Hypothalamus (tissue), 51 donors: ENCODE measurements at regions not wholly inside any gene's neighbourhood (a gene's known extent, or its start where the extent isn't known, plus 50 kb on each side); places are given as distances from the start of the nearest gene placed in this dataset.
"Not testable (repeated sequence)": the region's sequence is repeated elsewhere in the genome, so short reads cannot be mapped to it uniquely, and the experiment has no call there.

Experiments
- DNase-seq, 51 donors: peaks; one replicate each; lab custom pipeline; 2025; lab: John Stamatoyannopoulos, UW

DNA sequence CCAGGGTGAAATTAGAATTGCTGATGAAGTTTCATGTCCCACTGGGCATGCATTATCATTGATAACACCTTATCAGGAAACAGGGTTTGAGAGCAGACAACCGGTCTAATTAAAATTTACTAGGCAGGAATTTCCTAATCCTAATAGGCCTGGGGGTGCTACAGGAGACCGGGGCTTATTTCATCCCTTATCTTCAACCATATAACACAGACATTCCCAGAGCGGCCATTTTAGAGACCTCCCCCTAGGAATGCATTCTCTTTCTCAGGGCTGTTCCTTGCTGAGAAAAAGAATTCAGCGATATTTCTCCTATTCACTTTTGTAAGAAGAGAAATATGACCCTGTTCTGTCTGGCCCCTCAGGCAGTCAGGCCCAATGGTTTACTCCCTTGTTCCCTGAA is 82.8 kb upstream of the PCAT7 start:
- not testable (repeated sequence) for DNase-seq

GRCh38 chr9:94472806-94473360 is 82.0 kb upstream of the PCAT7 start:
- DNase-seq = no peak

GRCh38 chr9:94478755-94479730 is 75.8 kb upstream of the PCAT7 start:
- no peak for DNase-seq

GRCh38 chr9:94479757-94480156 is 75.1 kb upstream of the PCAT7 start:
- no peak for DNase-seq

DNA sequence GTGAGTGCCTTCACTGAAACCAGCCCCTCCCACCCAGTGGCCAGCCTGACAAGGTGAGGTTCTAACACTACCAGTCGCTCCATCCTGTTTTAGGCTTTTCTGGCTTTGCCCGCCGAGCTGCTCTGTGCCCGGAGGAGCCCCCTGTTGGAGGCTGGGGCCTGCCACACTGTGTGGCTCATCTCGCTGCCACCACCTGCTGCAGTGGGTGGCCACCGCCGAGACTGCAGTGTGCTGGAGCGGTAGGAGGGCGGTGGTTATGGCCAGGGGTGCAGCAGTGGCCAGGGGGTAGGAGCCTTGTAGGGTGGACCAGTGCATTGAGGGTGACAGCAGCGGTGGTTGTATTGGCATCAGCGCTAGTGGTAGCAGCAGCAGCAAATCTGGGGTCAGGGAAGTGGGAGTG is 74.7 kb upstream of the PCAT7 start:
- DNase-seq = no peak

DNA sequence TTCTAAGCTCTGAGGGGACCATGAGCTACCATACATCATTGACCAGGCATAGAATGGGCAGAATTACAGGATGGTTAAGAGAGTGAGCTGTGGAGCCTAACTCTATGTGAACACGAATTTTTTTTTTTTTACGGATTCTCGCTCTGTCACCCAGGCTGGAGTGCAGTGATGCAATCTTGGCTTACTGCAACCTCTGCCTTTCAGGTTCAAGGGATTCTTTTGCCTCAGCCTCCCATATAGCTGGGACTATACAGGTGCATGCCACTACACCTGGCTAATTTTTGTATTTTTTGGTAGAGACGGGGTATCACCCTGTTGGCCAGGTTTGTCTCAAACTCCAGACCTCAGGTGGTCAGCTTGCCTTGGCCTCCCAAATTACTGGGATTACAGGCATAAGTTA is 72.8 kb upstream of the PCAT7 start:
- no peak for DNase-seq

DNA sequence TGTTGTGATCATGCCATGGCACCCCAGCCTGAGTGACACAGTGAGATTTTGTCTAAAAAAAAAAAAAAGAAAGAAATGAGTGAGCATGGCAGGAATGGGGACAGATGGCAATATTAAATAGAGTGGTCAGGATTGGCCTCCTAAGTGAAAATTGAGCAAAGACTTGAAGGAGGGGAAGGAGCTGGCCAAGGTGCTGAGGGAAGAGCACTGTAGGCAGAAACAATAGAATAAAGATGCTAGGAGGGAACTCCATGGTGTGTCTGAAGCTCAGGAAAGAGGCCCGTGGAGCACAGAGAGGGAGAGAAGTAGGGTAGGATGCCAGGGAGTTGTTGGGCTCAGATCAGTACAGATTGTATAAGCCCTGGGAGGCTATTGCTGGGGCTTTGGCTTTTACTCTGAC is 64.4 kb upstream of the PCAT7 start:
- no peak for DNase-seq

- DNase-seq = not testable (repeated sequence)
These were observed 62.8 kb upstream of the PCAT7 start for GRCh38 chr9:94492125-94492524.

DNA sequence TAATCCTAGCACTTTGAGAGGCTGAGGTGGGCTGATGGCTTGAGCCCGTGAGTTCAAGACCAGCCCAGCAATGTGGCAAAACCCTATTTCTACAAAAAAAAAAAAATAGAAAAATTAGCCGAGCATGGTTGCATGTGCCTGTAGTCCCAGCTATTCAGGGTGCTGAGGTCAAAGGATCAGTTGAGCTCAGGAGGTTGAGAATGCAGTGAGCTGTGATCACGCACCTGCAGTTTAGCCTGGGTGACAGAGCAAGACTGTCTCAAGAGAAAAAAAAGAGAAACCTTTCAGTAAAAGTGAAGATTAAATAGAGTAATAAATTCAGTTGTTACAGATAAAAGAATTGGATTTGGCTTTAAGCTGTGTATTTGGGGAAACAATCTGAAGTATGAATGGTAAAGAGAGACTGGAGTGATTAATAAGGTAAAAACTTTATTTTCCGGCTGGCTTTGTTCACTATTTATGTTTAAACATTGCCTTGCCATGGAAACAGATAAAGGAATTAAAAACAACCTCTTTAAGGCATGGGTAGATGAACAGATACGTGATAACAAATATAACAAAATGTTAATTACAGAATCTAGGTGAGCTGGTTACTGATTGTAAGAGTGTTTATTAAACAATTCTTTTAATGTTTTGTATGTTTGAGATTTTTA is 56.0 kb upstream of the PCAT7 start:
- no peak for DNase-seq

GRCh38 chr9:94504358-94504757 is 50.5 kb upstream of the PCAT7 start:
- no peak for DNase-seq
